Keratinocyte (primary cell): ENCODE measurements at regions not wholly inside any gene's neighbourhood (a gene's known extent, or its start where the extent isn't known, plus 50 kb on each side); places are given as distances from the start of the nearest gene placed in this dataset.

ENCODE experiments used
- EZH2 ChIP-seq: IDR thresholded peaks from one replicate; pipeline ENCODE4 v1.6.1; 2012; ENCODE audit warnings: inconsistent platforms, mild to moderate bottlenecking, low read length, moderate library complexity
- TF ChIP-seq, protein P1 (sequence below), 3 experiments: IDR thresholded peaks in 1 of 3; conservative IDR thresholded peaks in 1 of 3; optimal IDR thresholded peaks in 1 of 3; 2 replicates in 2 of 3; 3 replicates in 1 of 3; pipeline versions ENCODE3 to v1.5.1; 2011; ENCODE audit warnings: low read length in 3 of 3, mild to moderate bottlenecking in 3 of 3, moderate library complexity in 2 of 3, control low read depth in 1 of 3, inconsistent platforms in 1 of 3; ENCODE audit not compliant: insufficient read depth in 2 of 3; ENCODE audit errors: extremely low read depth in 1 of 3

DNA sequence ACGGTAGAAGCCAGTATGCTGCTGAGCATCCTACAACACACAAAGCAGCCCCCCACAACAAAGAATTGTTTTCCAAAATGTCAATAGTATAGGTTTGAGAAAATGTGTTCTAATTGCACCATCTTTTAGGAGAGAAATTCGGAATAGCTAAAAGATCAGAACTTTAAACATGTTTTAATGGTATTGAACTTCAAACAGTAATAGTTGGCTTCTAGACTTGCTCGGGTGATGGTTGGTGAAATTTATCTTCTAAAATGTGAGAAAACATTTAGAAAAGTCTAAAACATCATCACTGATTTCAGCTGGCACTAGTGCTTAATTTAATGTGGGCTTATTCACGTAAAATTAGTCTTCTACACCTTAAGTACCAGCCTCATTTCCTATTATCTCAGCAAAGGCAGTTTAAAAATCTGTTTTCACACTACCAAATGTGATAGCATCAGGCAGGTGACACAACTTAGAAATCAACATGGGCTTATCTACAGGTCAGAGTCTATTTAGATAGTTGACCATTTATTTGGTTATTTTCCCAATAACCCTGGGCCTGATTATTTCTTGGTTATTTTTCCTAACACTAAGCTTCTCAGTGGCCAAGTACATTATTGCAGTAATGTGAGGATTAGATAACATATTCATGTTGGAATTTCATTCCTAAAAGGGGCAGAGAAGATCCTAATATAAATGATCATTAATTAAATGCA lies 399.3 kb upstream of the PKN2 start:
- TF ChIP-seq, protein P1, sequence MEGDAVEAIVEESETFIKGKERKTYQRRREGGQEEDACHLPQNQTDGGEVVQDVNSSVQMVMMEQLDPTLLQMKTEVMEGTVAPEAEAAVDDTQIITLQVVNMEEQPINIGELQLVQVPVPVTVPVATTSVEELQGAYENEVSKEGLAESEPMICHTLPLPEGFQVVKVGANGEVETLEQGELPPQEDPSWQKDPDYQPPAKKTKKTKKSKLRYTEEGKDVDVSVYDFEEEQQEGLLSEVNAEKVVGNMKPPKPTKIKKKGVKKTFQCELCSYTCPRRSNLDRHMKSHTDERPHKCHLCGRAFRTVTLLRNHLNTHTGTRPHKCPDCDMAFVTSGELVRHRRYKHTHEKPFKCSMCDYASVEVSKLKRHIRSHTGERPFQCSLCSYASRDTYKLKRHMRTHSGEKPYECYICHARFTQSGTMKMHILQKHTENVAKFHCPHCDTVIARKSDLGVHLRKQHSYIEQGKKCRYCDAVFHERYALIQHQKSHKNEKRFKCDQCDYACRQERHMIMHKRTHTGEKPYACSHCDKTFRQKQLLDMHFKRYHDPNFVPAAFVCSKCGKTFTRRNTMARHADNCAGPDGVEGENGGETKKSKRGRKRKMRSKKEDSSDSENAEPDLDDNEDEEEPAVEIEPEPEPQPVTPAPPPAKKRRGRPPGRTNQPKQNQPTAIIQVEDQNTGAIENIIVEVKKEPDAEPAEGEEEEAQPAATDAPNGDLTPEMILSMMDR (optimal IDR thresholded peaks at IDR 0.05 in 1 of 3, IDR thresholded peaks at IDR 0.05 in 1 of 3, conservative IDR thresholded peaks at IDR 0.05 in 1 of 3; ENCODE audit: extremely low read depth in 1 of 3, insufficient read depth in 2 of 3, low read length in 3 of 3) = no peak
- TF ChIP-seq EZH2 = no peak
